Suprapubic skin (tissue), 4 donors: ENCODE measurements at regions not wholly inside any gene's neighbourhood (a gene's known extent, or its start where the extent isn't known, plus 50 kb on each side); places are given as distances from the start of the nearest gene placed in this dataset.

Experiments used
- DNase-seq, 2 donors: peaks; one replicate each; pipeline ENCODE4 v3.0.0-alpha.2; 2019; ENCODE audit warnings: low spot score in 2 of 2
- H3K27ac ChIP-seq: fragments of 200-600 bp; sonication (generic); one replicate; pipeline ENCODE4 v1.5.1; 2019
- H3K27me3 ChIP-seq: fragments of 200-600 bp; sonication (generic); one replicate; pipeline ENCODE4 v1.5.1; 2019
- H3K36me3 ChIP-seq: fragments of 200-600 bp; sonication (generic); one replicate; pipeline ENCODE4 v1.5.1; 2019
- H3K4me1 ChIP-seq: fragments of 200-600 bp; sonication (generic); one replicate; pipeline ENCODE4 v1.5.1; 2019
- H3K4me3 ChIP-seq: fragments of 200-600 bp; sonication (generic); one replicate; pipeline ENCODE4 v1.5.1; 2019; ENCODE audit warnings: mild to moderate bottlenecking
- H3K9me3 ChIP-seq: fragments of 200-600 bp; sonication (generic); one replicate; pipeline ENCODE4 v1.5.1; 2019
- CTCF ChIP-seq, 2 donors: fragments of 200-600 bp in 1 of 2; fragments of 450-650 bp in 1 of 2; sonication (generic) in 1 of 2; IDR thresholded peaks; one replicate each; pipeline ENCODE4 v1.5.1; 2016 to 2019; ENCODE audit warnings: antibody characterized with exemption in 2 of 2, mild to moderate bottlenecking in 1 of 2, moderate library complexity in 1 of 2
- EP300 ChIP-seq: sonication (generic); formaldehyde crosslinking; IDR thresholded peaks from one replicate; pipeline ENCODE4 v1.6.1; 2017; ENCODE audit warnings: antibody characterized with exemption
- POLR2A ChIP-seq, 2 donors: fragments of 450-650 bp; IDR thresholded peaks; one replicate each; pipeline ENCODE4 v1.6.1; 2017; ENCODE audit warnings: antibody characterized with exemption in 2 of 2, mild to moderate bottlenecking in 2 of 2, moderate library complexity in 2 of 2
- POLR2AphosphoS5 ChIP-seq, 3 donors: sonication (generic); formaldehyde crosslinking; IDR thresholded peaks; one replicate each; pipeline ENCODE4 v1.6.1; 2017; ENCODE audit warnings: antibody characterized with exemption in 3 of 3
- WGBS: methylation state at CpG from one replicate; pipeline ENCODE4 v1.1.5; 2018; 5-methylcytosine and 5-hydroxymethylcytosine counted together

GRCh38 chr1:187046293-187046692 lies 217.5 kb downstream of the PLA2G4A start:
- WGBS, result 95% methylated on average over 5 of the region's 5 CpGs
- no peak overlapping the region for H3K4me3 ChIP-seq
- H3K36me3 ChIP-seq, result no peaks in the 10 kb centered on the region
- no peaks in the 10 kb centered on the region for H3K4me1 ChIP-seq
- H3K27me3 ChIP-seq, result no peaks in the 10 kb centered on the region
- no peak for DNase-seq
- H3K9me3 ChIP-seq, result no peaks in the 10 kb centered on the region
- TF ChIP-seq CTCF (IDR thresholded peaks at IDR 0.05) (no peak), POLR2AphosphoS5 (IDR thresholded peaks at IDR 0.05) (no peak)
- no peak overlapping the region for H3K27ac ChIP-seq

- no peaks in the 10 kb centered on the region for H3K9me3 ChIP-seq
- no peaks in the 10 kb centered on the region for H3K36me3 ChIP-seq
- H3K4me1 ChIP-seq, result no peaks in the 10 kb centered on the region
- H3K27ac ChIP-seq, result no peak overlapping the region
- TF ChIP-seq POLR2A (IDR thresholded peaks at IDR 0.05), result no peak
- TF ChIP-seq EP300, result no peak
- no peak for TF ChIP-seq POLR2AphosphoS5 (IDR thresholded peaks at IDR 0.05)
- no peak for TF ChIP-seq CTCF (IDR thresholded peaks at IDR 0.05)
- no peaks in the 10 kb centered on the region for H3K27me3 ChIP-seq
- WGBS, result 70% methylated on average over 5 of the region's 5 CpGs
- no peak for DNase-seq
- no peak overlapping the region for H3K4me3 ChIP-seq
These were observed 218.5 kb downstream of the PLA2G4A start for GRCh38 chr1:187047298-187047697.

GRCh38 chr1:187051618-187052232 lies 223.0 kb downstream of the PLA2G4A start:
- no peaks in the 10 kb centered on the region for H3K4me1 ChIP-seq
- no peak for TF ChIP-seq POLR2A (IDR thresholded peaks at IDR 0.05)
- TF ChIP-seq CTCF (IDR thresholded peaks at IDR 0.05), result peak in 1 of 2 donors; percentile 9
- DNase-seq, result no peak
- no peaks in the 10 kb centered on the region for H3K9me3 ChIP-seq
- H3K27me3 ChIP-seq, result no peaks in the 10 kb centered on the region
- no peaks in the 10 kb centered on the region for H3K36me3 ChIP-seq
- 12% methylated on average over 4 of the region's 4 CpGs for WGBS
- no peak overlapping the region for H3K27ac ChIP-seq
- H3K4me3 ChIP-seq, result no peak overlapping the region

GRCh38 chr1:187053876-187054275 lies 225.1 kb downstream of the PLA2G4A start:
- TF ChIP-seq POLR2AphosphoS5 (IDR thresholded peaks at IDR 0.05) (no peak), EP300 (no peak), POLR2A (IDR thresholded peaks at IDR 0.05) (no peak), CTCF (IDR thresholded peaks at IDR 0.05) (no peak)
- Histone ChIP-seq H3K9me3 (no peaks in the 10 kb centered on the region), H3K27ac (no peak overlapping the region), H3K36me3 (no peaks in the 10 kb centered on the region), H3K4me1 (no peaks in the 10 kb centered on the region), H3K4me3 (no peak overlapping the region), H3K27me3 (no peaks in the 10 kb centered on the region)
- DNase-seq, result no peak
- WGBS, result 51% methylated on average over 4 of the region's 4 CpGs

GRCh38 chr1:187054862-187055757 lies 226.4 kb downstream of the PLA2G4A start:
- 48% methylated on average over 3 of the region's 3 CpGs for WGBS
- Histone ChIP-seq H3K27me3 (no peaks in the 10 kb centered on the region), H3K27ac (no peak overlapping the region), H3K9me3 (no peaks in the 10 kb centered on the region), H3K4me1 (no peaks in the 10 kb centered on the region), H3K36me3 (no peaks in the 10 kb centered on the region), H3K4me3 (no peak overlapping the region)
- no peak for DNase-seq
- TF ChIP-seq POLR2AphosphoS5 (IDR thresholded peaks at IDR 0.05), result no peak
- TF ChIP-seq POLR2A (IDR thresholded peaks at IDR 0.05), result no peak
- TF ChIP-seq CTCF (IDR thresholded peaks at IDR 0.05), result no peak
- no peak for TF ChIP-seq EP300
